ENCODE measurements at regions not wholly inside any gene's neighbourhood (a gene's known extent, or its start where the extent isn't known, plus 50 kb on each side); places are given as distances from the start of the nearest gene placed in this dataset.
"Not testable (repeated sequence)": the region's sequence is repeated elsewhere in the genome, so short reads cannot be mapped to it uniquely, and the experiment has no call there.

- no peak for DNase-seq
Measured at GRCh38 chr4:100022792-100023222, 72.7 kb upstream of the H2AZ1 start.

- DNase-seq, result no peak
Measured at GRCh38 chr4:100019821-100020220, 69.7 kb upstream of the H2AZ1 start.

GRCh38 chr4:100017637-100018310 is 67.7 kb upstream of the H2AZ1 start:
- no peak for DNase-seq

- no peak for DNase-seq
Measured at GRCh38 chr4:100016191-100016590, 66.1 kb upstream of the H2AZ1 start.

- no peak for DNase-seq
Measured at GRCh38 chr4:100014616-100015015, 64.5 kb upstream of the H2AZ1 start.

GRCh38 chr4:100009490-100009889 is 59.4 kb upstream of the H2AZ1 start:
- DNase-seq, result no peak

GRCh38 chr4:100008048-100008447 is 58.0 kb upstream of the H2AZ1 start:
- DNase-seq, result no peak

GRCh38 chr4:100006161-100006560 is 56.1 kb upstream of the H2AZ1 start:
- not testable (repeated sequence) for DNase-seq
